ENCODE measurements at regions not wholly inside any gene's neighbourhood (a gene's known extent, or its start where the extent isn't known, plus 50 kb on each side); places are given as distances from the start of the nearest gene placed in this dataset.

DNA sequence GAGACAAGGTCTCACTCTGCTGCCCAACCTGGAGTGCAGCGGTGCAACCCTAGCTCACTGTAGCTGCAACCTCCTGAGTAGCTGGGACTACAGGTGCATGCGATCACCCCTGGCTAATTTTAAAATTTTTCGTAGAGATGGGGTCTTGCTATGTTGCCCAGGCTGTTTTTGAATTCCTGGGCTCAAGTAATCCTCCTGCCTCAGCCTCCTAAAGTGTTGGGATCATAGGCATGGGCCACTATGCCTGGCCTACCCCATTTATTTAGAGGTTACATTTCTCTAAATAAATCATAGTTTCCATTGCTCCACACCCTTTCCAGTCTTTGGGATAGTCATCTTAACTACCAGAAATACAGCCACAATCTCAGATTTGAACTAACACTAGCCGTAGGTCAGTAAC lies 134.7 kb upstream of the CITED2 start:
- in situ Hi-C loops (cut with MboI; ENCODE audit: low sequenced_read_pairs): no loop called here

- in situ Hi-C loops (cut with MboI; ENCODE audit: low sequenced_read_pairs): no loop called here
Measured at GRCh38 chr6:139508576-139508975, 134.1 kb upstream of the CITED2 start.

- in situ Hi-C loops (cut with MboI; ENCODE audit: low sequenced_read_pairs): no loop called here
Measured at GRCh38 chr6:139508023-139508422, 133.6 kb upstream of the CITED2 start.

DNA sequence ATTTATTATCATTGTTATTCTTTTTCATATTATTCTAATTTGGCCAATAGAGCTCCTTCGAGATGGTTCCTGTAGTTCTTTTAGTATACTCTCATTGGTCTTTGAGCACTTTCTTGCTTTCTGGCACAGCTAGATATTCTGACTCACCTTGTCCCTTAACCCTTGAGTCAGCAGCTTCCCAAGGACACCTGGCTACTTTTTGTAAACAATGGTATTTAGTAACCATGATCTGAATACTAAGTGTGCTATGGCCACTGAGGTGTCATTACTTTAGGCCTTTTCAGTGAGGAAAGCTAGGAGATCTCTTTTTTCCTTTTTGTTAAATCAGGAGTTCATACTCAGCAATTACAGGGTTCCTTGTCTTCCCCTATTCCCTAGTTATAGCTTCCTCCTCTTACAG lies 126.5 kb upstream of the CITED2 start:
- in situ Hi-C loops (cut with MboI; ENCODE audit: low sequenced_read_pairs): no loop called here

DNA sequence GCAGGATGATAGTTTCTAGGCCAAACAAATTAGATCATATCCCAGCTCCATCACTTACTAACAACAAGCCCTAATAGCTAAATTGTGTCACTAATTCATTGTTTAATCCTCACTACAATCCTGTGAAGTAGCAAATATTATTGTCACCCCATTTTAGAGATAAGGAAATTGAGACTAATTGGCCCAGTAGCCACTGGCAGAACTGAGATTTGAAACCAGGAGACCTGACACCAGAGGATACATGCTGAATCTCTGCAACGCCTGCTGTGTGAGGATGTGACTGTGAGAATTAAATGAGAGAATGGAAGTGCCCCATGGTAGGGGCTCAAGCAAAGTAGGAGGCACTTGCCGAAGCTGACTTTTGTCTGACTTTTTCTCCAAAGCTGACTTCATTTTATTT lies 124.3 kb upstream of the CITED2 start:
- in situ Hi-C loops (cut with MboI; ENCODE audit: low sequenced_read_pairs): no loop called here

DNA sequence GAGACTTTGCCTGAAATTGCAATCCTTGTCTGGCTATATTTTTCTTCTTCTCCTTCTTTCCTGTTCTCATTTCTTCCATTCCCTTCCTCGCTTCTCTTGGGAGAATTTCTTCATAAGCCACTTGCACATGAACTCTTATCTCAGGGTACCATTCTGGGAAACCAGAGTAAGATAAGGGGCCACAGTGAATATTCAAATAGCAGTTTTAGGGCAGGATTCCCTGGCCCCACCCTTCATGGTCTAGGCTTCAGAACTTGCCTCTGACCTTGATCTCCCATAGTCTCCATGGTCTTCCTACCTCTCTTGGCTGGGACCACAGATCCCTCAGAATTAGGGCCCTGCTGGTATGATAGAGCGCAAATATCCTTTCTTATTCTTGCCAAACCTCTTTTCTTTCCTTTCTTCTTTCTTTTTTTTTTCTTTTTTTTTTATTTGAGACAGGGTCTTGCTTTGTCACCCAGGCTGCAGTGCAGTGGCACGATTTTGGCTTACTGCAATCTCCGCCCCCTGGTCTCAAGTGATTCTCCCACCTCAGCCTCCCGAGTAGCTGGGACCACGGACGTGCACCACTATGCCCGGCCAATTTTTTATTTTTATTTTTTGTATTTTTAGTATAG lies 123.0 kb upstream of the CITED2 start:
- in situ Hi-C loops (cut with MboI; ENCODE audit: low sequenced_read_pairs): no loop called here

DNA sequence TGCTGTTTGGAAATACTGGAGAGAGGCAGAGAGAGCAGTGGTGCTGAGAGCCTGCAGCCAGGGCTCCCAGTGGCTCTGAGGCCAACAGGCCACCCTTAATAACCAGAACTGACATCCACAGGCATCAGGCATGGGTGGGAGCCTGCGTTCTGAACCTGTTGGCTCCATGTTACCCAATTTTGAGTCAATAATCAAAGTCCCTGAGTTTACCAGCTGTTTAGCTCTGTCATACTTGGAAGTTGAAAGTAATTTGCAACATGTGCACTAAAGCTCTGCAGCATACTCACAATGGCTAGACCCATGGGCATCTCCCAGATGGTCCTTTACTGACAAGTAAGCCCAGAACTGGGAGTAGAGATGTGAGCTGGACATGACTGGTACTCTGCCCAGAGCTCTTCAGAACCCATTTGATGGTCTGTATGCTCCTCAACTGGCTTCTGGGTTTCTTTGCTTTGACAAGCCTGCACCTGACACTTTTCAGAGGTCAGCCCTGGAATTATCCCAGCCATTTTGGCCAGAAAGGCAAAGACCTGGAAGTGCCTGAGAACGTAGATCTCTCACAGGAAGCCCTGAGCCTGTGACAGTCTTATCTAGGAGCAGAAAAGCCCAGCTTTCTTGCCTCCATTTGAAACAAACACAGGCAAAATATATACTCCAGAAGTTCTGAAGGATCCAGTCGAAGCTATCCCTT lies 122.4 kb upstream of the CITED2 start:
- in situ Hi-C loops (cut with MboI; ENCODE audit: low sequenced_read_pairs): no loop called here

GRCh38 chr6:139494376-139494990 lies 120.0 kb upstream of the CITED2 start:
- in situ Hi-C loops (cut with MboI; ENCODE audit: low sequenced_read_pairs): no loop called here

DNA sequence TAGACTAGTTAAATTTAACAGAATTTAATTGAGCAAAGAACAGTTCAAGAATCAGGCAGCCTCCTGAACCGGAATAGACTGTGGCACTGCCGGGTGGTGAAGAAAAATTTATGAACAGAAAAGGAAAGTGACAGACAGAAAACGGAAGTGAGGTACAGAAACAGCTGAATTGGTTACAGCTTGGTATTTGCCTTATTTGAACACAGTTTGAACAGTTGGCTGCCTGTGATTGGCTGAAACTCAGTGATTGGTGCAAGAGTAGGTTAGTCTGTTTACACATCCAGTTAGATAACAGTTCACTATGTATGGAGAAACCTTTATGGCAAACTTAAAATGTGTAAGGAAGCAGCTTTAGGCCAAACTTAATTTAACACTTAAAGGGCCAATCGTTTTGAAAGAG lies 116.0 kb upstream of the CITED2 start:
- in situ Hi-C loops (cut with MboI; ENCODE audit: low sequenced_read_pairs): no loop called here

- in situ Hi-C loops (cut with MboI; ENCODE audit: low sequenced_read_pairs): no loop called here
Measured at GRCh38 chr6:139486476-139486799, 112.0 kb upstream of the CITED2 start.

GRCh38 chr6:139485742-139486475 lies 111.5 kb upstream of the CITED2 start:
- in situ Hi-C loops (cut with MboI; ENCODE audit: low sequenced_read_pairs): no loop called here

GRCh38 chr6:139485185-139485584 lies 110.7 kb upstream of the CITED2 start:
- in situ Hi-C loops (cut with MboI; ENCODE audit: low sequenced_read_pairs): no loop called here

DNA sequence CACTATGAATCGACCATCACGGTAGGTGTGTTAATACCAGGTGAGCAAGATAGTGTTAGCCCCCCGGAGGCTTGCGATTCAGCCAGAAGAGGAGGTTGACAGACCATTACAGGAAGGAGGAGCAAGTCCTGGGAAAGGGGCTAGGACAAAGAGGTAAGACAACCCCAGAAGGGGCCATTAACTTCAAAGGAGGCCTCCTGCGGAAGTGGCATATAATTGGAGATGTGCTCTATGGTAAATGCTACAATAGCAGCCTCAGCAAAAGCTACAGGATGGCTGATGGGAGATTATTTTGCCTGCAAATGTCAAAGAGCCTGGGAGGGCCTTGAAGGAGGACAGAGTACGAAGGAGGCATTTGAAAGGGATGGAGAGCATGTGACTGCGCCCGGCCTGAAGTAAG lies 108.6 kb upstream of the CITED2 start:
- in situ Hi-C loops (cut with MboI; ENCODE audit: low sequenced_read_pairs): no loop called here

DNA sequence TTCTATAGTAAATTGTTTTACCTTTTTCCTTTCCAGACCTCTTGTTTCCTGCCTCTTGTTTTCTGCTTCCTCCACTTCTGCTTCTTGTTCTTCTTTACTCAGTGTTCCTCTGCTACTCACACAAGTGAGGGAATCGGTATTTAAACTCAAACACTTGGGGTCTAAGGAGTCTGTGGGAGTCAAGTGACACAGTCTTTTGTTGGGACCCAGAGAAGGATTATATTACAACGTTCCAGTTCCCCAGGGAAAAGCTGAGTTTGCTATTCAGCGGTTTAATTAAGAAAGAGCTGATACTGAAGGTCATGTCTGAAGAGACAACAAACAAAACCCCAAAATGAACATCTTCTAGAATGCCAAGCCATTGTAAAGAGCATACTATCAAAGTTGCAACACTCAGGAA lies 107.8 kb upstream of the CITED2 start:
- in situ Hi-C loops (cut with MboI; ENCODE audit: low sequenced_read_pairs): no loop called here

- in situ Hi-C loops (cut with MboI; ENCODE audit: low sequenced_read_pairs): no loop called here
Measured at GRCh38 chr6:139480356-139481165, 106.1 kb upstream of the CITED2 start.

GRCh38 chr6:139479433-139480222 lies 105.2 kb upstream of the CITED2 start:
- in situ Hi-C loops (cut with MboI; ENCODE audit: low sequenced_read_pairs): no loop called here

- in situ Hi-C loops (cut with MboI; ENCODE audit: low sequenced_read_pairs): no loop called here
Measured at GRCh38 chr6:139475646-139476045, 101.2 kb upstream of the CITED2 start.

- in situ Hi-C loops (cut with MboI; ENCODE audit: low sequenced_read_pairs): no loop called here
Measured at GRCh38 chr6:139475241-139475640, 100.8 kb upstream of the CITED2 start.

GRCh38 chr6:139474145-139475108 lies 100.0 kb upstream of the CITED2 start:
- in situ Hi-C loops (cut with MboI; ENCODE audit: low sequenced_read_pairs): no loop called here
